ENCODE measurements at regions not wholly inside any gene's neighbourhood (a gene's known extent, or its start where the extent isn't known, plus 50 kb on each side); places are given as distances from the start of the nearest gene placed in this dataset.

DNA sequence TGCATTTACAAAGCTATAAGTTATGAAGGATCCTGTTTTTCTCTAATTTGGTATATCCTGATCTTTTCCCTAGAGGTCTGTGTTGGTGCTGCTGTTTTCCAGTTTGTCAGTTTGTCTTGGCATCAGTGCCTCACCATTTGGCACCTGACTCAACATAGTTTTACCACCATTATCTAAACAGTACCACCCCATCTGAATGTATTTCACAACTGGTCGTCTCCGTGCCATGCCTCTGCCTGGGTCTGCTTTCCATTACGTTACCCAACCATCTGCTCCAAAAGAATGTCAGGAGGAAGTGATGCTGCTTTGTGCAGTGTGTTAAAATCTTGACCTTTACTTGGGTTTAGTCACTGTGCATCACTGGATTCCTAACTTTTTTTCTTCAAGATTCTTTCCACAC lies 129.3 kb upstream of the RASSF8 start:
- H3K9ac ChIP-seq = no peak overlapping the region
- H3K4me2 ChIP-seq = no peak overlapping the region
- Mint-ChIP-seq H3K27me3 (ENCODE audit: insufficient read depth, low read depth) (peaks cover 2% of the 10 kb centered on the region), H3K9me3 (no peaks in the 10 kb centered on the region), H3K36me3 (no peaks in the 10 kb centered on the region), H3K27ac (no peak overlapping the region), H3K4me1 (peaks cover 7% of the 10 kb centered on the region), H3K4me3 (no peak overlapping the region)
- H3K4me1 ChIP-seq = no peaks in the 10 kb centered on the region
- no peaks in the 10 kb centered on the region for H3F3A ChIP-seq (ENCODE audit: low read depth)
- H4K20me1 ChIP-seq (ENCODE audit: low read depth) = no peaks in the 10 kb centered on the region
- H3K27ac ChIP-seq = no peak overlapping the region
- H3K9me3 ChIP-seq (ENCODE audit: low read depth) = no peaks in the 10 kb centered on the region
- TF ChIP-seq EZH2phosphoT487 (IDR thresholded peaks at IDR 0.05) (no peak), EZH2 (IDR thresholded peaks at IDR 0.05) (no peak)
- TF ChIP-seq, protein P1, sequence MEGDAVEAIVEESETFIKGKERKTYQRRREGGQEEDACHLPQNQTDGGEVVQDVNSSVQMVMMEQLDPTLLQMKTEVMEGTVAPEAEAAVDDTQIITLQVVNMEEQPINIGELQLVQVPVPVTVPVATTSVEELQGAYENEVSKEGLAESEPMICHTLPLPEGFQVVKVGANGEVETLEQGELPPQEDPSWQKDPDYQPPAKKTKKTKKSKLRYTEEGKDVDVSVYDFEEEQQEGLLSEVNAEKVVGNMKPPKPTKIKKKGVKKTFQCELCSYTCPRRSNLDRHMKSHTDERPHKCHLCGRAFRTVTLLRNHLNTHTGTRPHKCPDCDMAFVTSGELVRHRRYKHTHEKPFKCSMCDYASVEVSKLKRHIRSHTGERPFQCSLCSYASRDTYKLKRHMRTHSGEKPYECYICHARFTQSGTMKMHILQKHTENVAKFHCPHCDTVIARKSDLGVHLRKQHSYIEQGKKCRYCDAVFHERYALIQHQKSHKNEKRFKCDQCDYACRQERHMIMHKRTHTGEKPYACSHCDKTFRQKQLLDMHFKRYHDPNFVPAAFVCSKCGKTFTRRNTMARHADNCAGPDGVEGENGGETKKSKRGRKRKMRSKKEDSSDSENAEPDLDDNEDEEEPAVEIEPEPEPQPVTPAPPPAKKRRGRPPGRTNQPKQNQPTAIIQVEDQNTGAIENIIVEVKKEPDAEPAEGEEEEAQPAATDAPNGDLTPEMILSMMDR (IDR thresholded peaks at IDR 0.05) = no peak
- no peaks in the 10 kb centered on the region for H3K27me3 ChIP-seq
- H3K4me3 ChIP-seq = no peak overlapping the region
- no peaks in the 10 kb centered on the region for H3K36me3 ChIP-seq
- H2AFZ ChIP-seq (replicated peaks) = no peak overlapping the region
- no peak for DNase-seq (ENCODE audit: low spot score)
- H3K79me2 ChIP-seq (ENCODE audit: low read depth) = no peaks in the 10 kb centered on the region

DNA sequence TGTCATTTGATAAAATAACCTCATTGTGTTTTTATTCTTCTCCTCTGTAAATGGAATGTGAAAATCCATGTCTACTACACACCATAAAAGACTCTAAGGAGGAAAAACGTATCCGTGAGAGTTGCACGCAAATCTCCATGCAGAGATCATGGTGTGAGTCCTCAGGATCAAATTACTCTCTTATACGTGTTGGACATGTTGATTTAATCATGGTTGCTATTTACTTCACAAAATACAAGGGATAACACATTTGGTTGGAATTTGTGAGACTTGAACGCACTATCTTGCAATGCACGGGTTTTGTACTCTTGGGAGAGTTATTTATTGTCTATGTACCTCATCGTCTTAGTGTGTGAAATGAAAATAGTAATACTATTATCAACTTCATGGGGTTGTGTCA lies 128.0 kb upstream of the RASSF8 start:
- no peaks in the 10 kb centered on the region for H3K9me3 Mint-ChIP-seq
- no peaks in the 10 kb centered on the region for H3K27me3 ChIP-seq
- no peaks in the 10 kb centered on the region for H4K20me1 ChIP-seq (ENCODE audit: low read depth)
- no peaks in the 10 kb centered on the region for H3K79me2 ChIP-seq (ENCODE audit: low read depth)
- no peak overlapping the region for H2AFZ ChIP-seq (replicated peaks)
- no peaks in the 10 kb centered on the region for H3F3A ChIP-seq (ENCODE audit: low read depth)
- H3K4me1 ChIP-seq = no peaks in the 10 kb centered on the region
- TF ChIP-seq EZH2 (IDR thresholded peaks at IDR 0.05) (no peak), EZH2phosphoT487 (IDR thresholded peaks at IDR 0.05) (no peak)
- TF ChIP-seq, protein P1 (IDR thresholded peaks at IDR 0.05) = no peak
- no peaks in the 10 kb centered on the region for H3K9me3 ChIP-seq (ENCODE audit: low read depth)
- H3K4me1 Mint-ChIP-seq = peaks cover 7% of the 10 kb centered on the region
- H3K36me3 Mint-ChIP-seq = no peaks in the 10 kb centered on the region
- H3K27me3 Mint-ChIP-seq (ENCODE audit: insufficient read depth, low read depth) = peaks cover under 1% of the 10 kb centered on the region
- no peak overlapping the region for H3K27ac Mint-ChIP-seq
- no peak for DNase-seq (ENCODE audit: low spot score)
- H3K4me3 ChIP-seq = no peak overlapping the region
- H3K4me3 Mint-ChIP-seq = no peak overlapping the region
- H3K9ac ChIP-seq = no peak overlapping the region
- H3K36me3 ChIP-seq = no peaks in the 10 kb centered on the region
- H3K27ac ChIP-seq = no peak overlapping the region
- no peak overlapping the region for H3K4me2 ChIP-seq

DNA sequence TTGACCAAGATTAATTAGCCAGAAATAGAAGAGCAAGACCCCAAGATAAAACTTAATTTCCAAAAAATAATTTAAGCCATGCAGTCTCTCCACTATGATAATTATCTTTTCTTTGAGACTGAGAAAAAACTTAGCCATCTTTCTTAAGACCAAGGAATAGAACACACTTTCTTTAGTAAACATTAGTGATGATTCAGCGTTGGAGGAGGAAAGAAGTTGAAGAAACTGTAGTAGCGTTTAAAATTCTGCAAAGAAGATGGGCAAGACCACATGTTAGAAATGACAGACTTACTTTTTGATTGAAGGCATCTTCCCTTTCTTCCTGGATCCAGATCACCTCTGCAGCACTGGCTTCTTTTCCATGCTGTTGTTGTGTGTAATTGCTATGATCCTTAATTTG lies 124.8 kb upstream of the RASSF8 start:
- Mint-ChIP-seq H3K27me3 (ENCODE audit: insufficient read depth, low read depth) (no peaks in the 10 kb centered on the region), H3K27ac (no peak overlapping the region), H3K9me3 (no peaks in the 10 kb centered on the region), H3K4me1 (peaks cover 3% of the 10 kb centered on the region), H3K36me3 (no peaks in the 10 kb centered on the region), H3K4me3 (no peak overlapping the region)
- TF ChIP-seq EZH2 (IDR thresholded peaks at IDR 0.05) (no peak), EZH2phosphoT487 (IDR thresholded peaks at IDR 0.05) (no peak)
- TF ChIP-seq, protein P1 (IDR thresholded peaks at IDR 0.05) = no peak
- Histone ChIP-seq H3K9ac (no peak overlapping the region), H3K4me1 (peaks cover 7% of the 10 kb centered on the region), H4K20me1 (ENCODE audit: low read depth) (no peaks in the 10 kb centered on the region), H3K9me3 (ENCODE audit: low read depth) (no peaks in the 10 kb centered on the region), H3K36me3 (no peaks in the 10 kb centered on the region), H2AFZ (replicated peaks) (no peak overlapping the region), H3K79me2 (ENCODE audit: low read depth) (no peaks in the 10 kb centered on the region), H3K27me3 (no peaks in the 10 kb centered on the region), H3K27ac (no peak overlapping the region), H3F3A (ENCODE audit: low read depth) (no peaks in the 10 kb centered on the region), H3K4me2 (no peak overlapping the region), H3K4me3 (no peak overlapping the region)
- no peak for DNase-seq (ENCODE audit: low spot score)

All from neural progenitor cell (in vitro differentiated cells).